IPS-15b (cell line): ENCODE measurements at regions not wholly inside any gene's neighbourhood (a gene's known extent, or its start where the extent isn't known, plus 50 kb on each side); places are given as distances from the start of the nearest gene placed in this dataset.

ENCODE experiments used
- H3K27me3 ChIP-seq: one replicate; pipeline ENCODE4 v1.6.1; 2013; ENCODE audit warnings: low read length; ENCODE audit not compliant: control insufficient read depth, insufficient read depth
- H3K36me3 ChIP-seq: one replicate; pipeline ENCODE4 v1.6.1; 2013; ENCODE audit warnings: low read length; ENCODE audit not compliant: control insufficient read depth, insufficient read depth
- H3K4me1 ChIP-seq: one replicate; pipeline ENCODE4 v1.6.1; 2013; ENCODE audit warnings: mild to moderate bottlenecking, low read length; ENCODE audit not compliant: control insufficient read depth, insufficient read depth
- H3K4me3 ChIP-seq: one replicate; pipeline ENCODE4 v1.5.1; 2013; ENCODE audit warnings: low read depth, low read length
- H3K9ac ChIP-seq: one replicate; pipeline ENCODE4 v1.6.1; 2013; ENCODE audit warnings: low read depth, mild to moderate bottlenecking, low read length
- H3K9me3 ChIP-seq: one replicate; pipeline ENCODE4 v1.6.1; 2013; ENCODE audit warnings: mild to moderate bottlenecking, low read length; ENCODE audit not compliant: control insufficient read depth, insufficient read depth

- Histone ChIP-seq H3K27me3 (peaks cover 75% of the 10 kb centered on the region), H3K9ac (no peak overlapping the region), H3K9me3 (no peaks in the 10 kb centered on the region), H3K4me3 (no peak overlapping the region), H3K4me1 (peaks cover 9% of the 10 kb centered on the region), H3K36me3 (no peaks in the 10 kb centered on the region)
Observed at GRCh38 chr9:84152204-84152603, 171.6 kb downstream of the RMI1 start.

GRCh38 chr9:84153885-84154284 is 173.3 kb downstream of the RMI1 start:
- H3K27me3 ChIP-seq = peaks cover 69% of the 10 kb centered on the region
- H3K9me3 ChIP-seq = no peaks in the 10 kb centered on the region
- no peak overlapping the region for H3K4me3 ChIP-seq
- H3K9ac ChIP-seq = no peak overlapping the region
- no peaks in the 10 kb centered on the region for H3K36me3 ChIP-seq
- peaks cover 7% of the 10 kb centered on the region for H3K4me1 ChIP-seq

- Histone ChIP-seq H3K27me3 (peaks cover 65% of the 10 kb centered on the region), H3K4me3 (no peak overlapping the region), H3K9me3 (no peaks in the 10 kb centered on the region), H3K36me3 (no peaks in the 10 kb centered on the region), H3K4me1 (peaks cover 7% of the 10 kb centered on the region), H3K9ac (no peak overlapping the region)
Observed at GRCh38 chr9:84154320-84154719, 173.7 kb downstream of the RMI1 start.

GRCh38 chr9:84163052-84163650 is 177.4 kb downstream of the SLC28A3 start:
- H3K4me3 ChIP-seq = no peak overlapping the region
- no peaks in the 10 kb centered on the region for H3K36me3 ChIP-seq
- H3K9ac ChIP-seq = no peak overlapping the region
- no peaks in the 10 kb centered on the region for H3K4me1 ChIP-seq
- no peaks in the 10 kb centered on the region for H3K27me3 ChIP-seq
- H3K9me3 ChIP-seq = no peaks in the 10 kb centered on the region

GRCh38 chr9:84166891-84167290 is 173.7 kb downstream of the SLC28A3 start:
- no peaks in the 10 kb centered on the region for H3K27me3 ChIP-seq
- H3K4me1 ChIP-seq = no peaks in the 10 kb centered on the region
- no peaks in the 10 kb centered on the region for H3K9me3 ChIP-seq
- H3K36me3 ChIP-seq = no peaks in the 10 kb centered on the region
- no peak overlapping the region for H3K4me3 ChIP-seq
- H3K9ac ChIP-seq = no peak overlapping the region

- Histone ChIP-seq H3K36me3 (no peaks in the 10 kb centered on the region), H3K9me3 (no peaks in the 10 kb centered on the region), H3K4me3 (no peak overlapping the region), H3K27me3 (no peaks in the 10 kb centered on the region), H3K9ac (no peak overlapping the region), H3K4me1 (no peaks in the 10 kb centered on the region)
Observed at GRCh38 chr9:84169240-84169639, 171.3 kb downstream of the SLC28A3 start.

GRCh38 chr9:84170521-84171141 is 169.9 kb downstream of the SLC28A3 start:
- Histone ChIP-seq H3K27me3 (no peaks in the 10 kb centered on the region), H3K9ac (no peak overlapping the region), H3K4me3 (no peak overlapping the region), H3K36me3 (no peaks in the 10 kb centered on the region), H3K9me3 (no peaks in the 10 kb centered on the region), H3K4me1 (no peaks in the 10 kb centered on the region)

GRCh38 chr9:84173961-84174360 is 166.6 kb downstream of the SLC28A3 start:
- H3K27me3 ChIP-seq = no peaks in the 10 kb centered on the region
- H3K4me1 ChIP-seq = no peaks in the 10 kb centered on the region
- no peaks in the 10 kb centered on the region for H3K9me3 ChIP-seq
- H3K9ac ChIP-seq = no peak overlapping the region
- no peak overlapping the region for H3K4me3 ChIP-seq
- no peaks in the 10 kb centered on the region for H3K36me3 ChIP-seq

GRCh38 chr9:84174486-84174885 is 166.1 kb downstream of the SLC28A3 start:
- H3K9me3 ChIP-seq = no peaks in the 10 kb centered on the region
- no peaks in the 10 kb centered on the region for H3K36me3 ChIP-seq
- H3K9ac ChIP-seq = no peak overlapping the region
- H3K4me3 ChIP-seq = no peak overlapping the region
- no peaks in the 10 kb centered on the region for H3K4me1 ChIP-seq
- no peaks in the 10 kb centered on the region for H3K27me3 ChIP-seq

- Histone ChIP-seq H3K4me3 (no peak overlapping the region), H3K9ac (no peak overlapping the region), H3K9me3 (no peaks in the 10 kb centered on the region), H3K4me1 (no peaks in the 10 kb centered on the region), H3K36me3 (no peaks in the 10 kb centered on the region), H3K27me3 (no peaks in the 10 kb centered on the region)
Observed at GRCh38 chr9:84177407-84177806, 163.2 kb downstream of the SLC28A3 start.

GRCh38 chr9:84179531-84179930 is 161.0 kb downstream of the SLC28A3 start:
- no peaks in the 10 kb centered on the region for H3K27me3 ChIP-seq
- no peak overlapping the region for H3K4me3 ChIP-seq
- no peaks in the 10 kb centered on the region for H3K9me3 ChIP-seq
- no peaks in the 10 kb centered on the region for H3K36me3 ChIP-seq
- no peaks in the 10 kb centered on the region for H3K4me1 ChIP-seq
- no peak overlapping the region for H3K9ac ChIP-seq

GRCh38 chr9:84187090-84187489 is 153.5 kb downstream of the SLC28A3 start:
- Histone ChIP-seq H3K4me1 (no peaks in the 10 kb centered on the region), H3K9me3 (no peaks in the 10 kb centered on the region), H3K9ac (no peak overlapping the region), H3K27me3 (peaks cover under 1% of the 10 kb centered on the region), H3K36me3 (no peaks in the 10 kb centered on the region), H3K4me3 (no peak overlapping the region)
